CD4-positive, alpha-beta T cell (primary cell): ENCODE measurements at regions not wholly inside any gene's neighbourhood (a gene's known extent, or its start where the extent isn't known, plus 50 kb on each side); places are given as distances from the start of the nearest gene placed in this dataset.
"Not testable (repeated sequence)": the region's sequence is repeated elsewhere in the genome, so short reads cannot be mapped to it uniquely, and the experiment has no call there.

Experiments used
- ATAC-seq: fragments of 200-7000 bp; cut with Tn5 transposase; one replicate; pipeline ENCODE4 v1.10.0; 2022; ENCODE audit warnings: mild to moderate bottlenecking; ENCODE audit not compliant: poor library complexity
- CTCF ChIA-PET: fragments of 350-600 bp; sonication (Branson Sonifier 250); formaldehyde crosslinking; loops from one replicate; lab custom pipeline; 2021; ENCODE audit warnings: antibody characterized with exemption, inconsistent platforms; lab: Charles Lee
- POLR2A ChIA-PET: fragments of 350-600 bp; sonication (Branson Sonifier 250); formaldehyde crosslinking; loops from one replicate; lab custom pipeline; 2021; ENCODE audit warnings: antibody characterized with exemption, inconsistent platforms; lab: Charles Lee
- DNase-seq, 14 experiments: peaks; one replicate each; pipeline ENCODE4 v3.0.0-alpha.2; 2013 to 2020; ENCODE audit warnings: mixed read lengths in 2 of 14
- H3K27ac ChIP-seq, 2 donors: one replicate each; pipeline versions ENCODE4 v1.5.1 to v1.7.0; 2013; ENCODE audit warnings: low read length in 2 of 2, low read depth in 1 of 2, mild to moderate bottlenecking in 1 of 2
- H3K27me3 ChIP-seq, 2 experiments: 1 replicate in 1 of 2; 2 replicates in 1 of 2; pipeline versions ENCODE4 v1.6.1 to v1.7.0; 2013; ENCODE audit warnings: low read length in 2 of 2, control low read depth in 1 of 2, mild to moderate bottlenecking in 1 of 2, moderate library complexity in 1 of 2; ENCODE audit not compliant: insufficient read depth in 2 of 2, control insufficient read depth in 1 of 2
- H3K36me3 ChIP-seq: one replicate; pipeline ENCODE4 v1.6.1; 2013; ENCODE audit warnings: low read length, control low read depth; ENCODE audit not compliant: insufficient read depth
- H3K4me1 ChIP-seq: one replicate; pipeline ENCODE4 v1.6.1; 2013; ENCODE audit warnings: low read length, control low read depth; ENCODE audit not compliant: insufficient read depth
- H3K4me3 ChIP-seq: one replicate; pipeline ENCODE4 v1.5.1; 2013; ENCODE audit warnings: mild to moderate bottlenecking, low read length, moderate library complexity
- H3K9me3 ChIP-seq, 2 experiments: 1 replicate in 1 of 2; 2 replicates in 1 of 2; pipeline versions ENCODE4 v1.6.1 to v1.7.0; 2013; ENCODE audit warnings: low read length in 2 of 2, mild to moderate bottlenecking in 2 of 2, control low read depth in 1 of 2, moderate library complexity in 1 of 2; ENCODE audit not compliant: control insufficient read depth in 1 of 2, insufficient read depth in 1 of 2
- H3K27ac Mint-ChIP-seq: one replicate; pipeline ENCODE4 v1.8.0; 2020; ENCODE audit warnings: mixed read lengths
- H3K27me3 Mint-ChIP-seq: one replicate; pipeline ENCODE4 v1.8.0; 2021; ENCODE audit warnings: mixed read lengths
- H3K36me3 Mint-ChIP-seq: one replicate; pipeline ENCODE4 v1.8.0; 2021; ENCODE audit warnings: low read depth, mixed read lengths
- H3K4me1 Mint-ChIP-seq: one replicate; pipeline ENCODE4 v1.8.0; 2021; ENCODE audit warnings: low read depth, mixed read lengths
- H3K4me3 Mint-ChIP-seq: one replicate; pipeline ENCODE4 v1.8.0; 2020; ENCODE audit warnings: mild to moderate bottlenecking, mixed read lengths
- H3K9me3 Mint-ChIP-seq: one replicate; pipeline ENCODE4 v1.8.0; 2020; ENCODE audit warnings: mixed read lengths
- intact Hi-C, 2 experiments: fragments of 100-400 bp; cut with DNase I in 1 of 2; cut with micrococcal nuclease in 1 of 2; formaldehyde crosslinking; loops; one replicate each; pipeline versions ENCODE4 v1.15.1 to v1.9.0; 2023 to 2025; cut with DNase I, micrococcal nuclease
- TF ChIP-seq, protein P1 (sequence below): fragments of 200-600 bp; IDR thresholded peaks from one replicate; pipeline ENCODE4 v1.8.0; 2022; ENCODE audit warnings: antibody characterized with exemption, mild to moderate bottlenecking

DNA sequence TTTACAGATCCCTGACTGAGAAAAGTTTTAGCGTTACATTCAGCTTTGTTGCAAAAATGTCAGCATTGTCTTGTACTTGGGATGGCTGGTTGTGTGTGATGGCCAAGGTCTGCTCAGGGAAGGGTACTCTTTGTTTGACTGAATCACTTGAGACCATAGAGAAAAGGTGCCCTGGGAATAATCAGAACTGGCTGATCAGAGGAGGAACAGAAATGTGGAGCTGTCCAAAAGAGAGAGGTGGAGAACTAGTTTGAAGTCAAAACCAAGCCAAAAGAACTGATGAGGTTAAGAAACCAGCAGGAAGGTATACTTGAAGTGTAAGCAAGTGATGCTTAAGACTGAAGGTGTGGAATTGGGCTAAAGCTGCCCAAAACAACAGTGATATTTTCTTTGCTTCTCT, 107.6 kb upstream of the LYPLAL1 start:
- H3K36me3 ChIP-seq = no peaks in the 10 kb centered on the region
- CTCF ChIA-PET = no interaction called here
- H3K27ac ChIP-seq = no peak overlapping the region
- Mint-ChIP-seq H3K4me1 (no peaks in the 10 kb centered on the region), H3K9me3 (peaks cover 7% of the 10 kb centered on the region), H3K27me3 (no peaks in the 10 kb centered on the region), H3K36me3 (no peaks in the 10 kb centered on the region), H3K27ac (no peak overlapping the region), H3K4me3 (no peak overlapping the region)
- H3K9me3 ChIP-seq = no peaks in the 10 kb centered on the region
- DNase-seq = no peak
- POLR2A ChIA-PET = no interaction called here
- intact Hi-C loops = no loop called here
- no peak for ATAC-seq
- no peaks in the 10 kb centered on the region for H3K27me3 ChIP-seq
- H3K4me1 ChIP-seq = no peaks in the 10 kb centered on the region
- TF ChIP-seq, protein P1, sequence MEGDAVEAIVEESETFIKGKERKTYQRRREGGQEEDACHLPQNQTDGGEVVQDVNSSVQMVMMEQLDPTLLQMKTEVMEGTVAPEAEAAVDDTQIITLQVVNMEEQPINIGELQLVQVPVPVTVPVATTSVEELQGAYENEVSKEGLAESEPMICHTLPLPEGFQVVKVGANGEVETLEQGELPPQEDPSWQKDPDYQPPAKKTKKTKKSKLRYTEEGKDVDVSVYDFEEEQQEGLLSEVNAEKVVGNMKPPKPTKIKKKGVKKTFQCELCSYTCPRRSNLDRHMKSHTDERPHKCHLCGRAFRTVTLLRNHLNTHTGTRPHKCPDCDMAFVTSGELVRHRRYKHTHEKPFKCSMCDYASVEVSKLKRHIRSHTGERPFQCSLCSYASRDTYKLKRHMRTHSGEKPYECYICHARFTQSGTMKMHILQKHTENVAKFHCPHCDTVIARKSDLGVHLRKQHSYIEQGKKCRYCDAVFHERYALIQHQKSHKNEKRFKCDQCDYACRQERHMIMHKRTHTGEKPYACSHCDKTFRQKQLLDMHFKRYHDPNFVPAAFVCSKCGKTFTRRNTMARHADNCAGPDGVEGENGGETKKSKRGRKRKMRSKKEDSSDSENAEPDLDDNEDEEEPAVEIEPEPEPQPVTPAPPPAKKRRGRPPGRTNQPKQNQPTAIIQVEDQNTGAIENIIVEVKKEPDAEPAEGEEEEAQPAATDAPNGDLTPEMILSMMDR = no peak
- H3K4me3 ChIP-seq = no peak overlapping the region

DNA sequence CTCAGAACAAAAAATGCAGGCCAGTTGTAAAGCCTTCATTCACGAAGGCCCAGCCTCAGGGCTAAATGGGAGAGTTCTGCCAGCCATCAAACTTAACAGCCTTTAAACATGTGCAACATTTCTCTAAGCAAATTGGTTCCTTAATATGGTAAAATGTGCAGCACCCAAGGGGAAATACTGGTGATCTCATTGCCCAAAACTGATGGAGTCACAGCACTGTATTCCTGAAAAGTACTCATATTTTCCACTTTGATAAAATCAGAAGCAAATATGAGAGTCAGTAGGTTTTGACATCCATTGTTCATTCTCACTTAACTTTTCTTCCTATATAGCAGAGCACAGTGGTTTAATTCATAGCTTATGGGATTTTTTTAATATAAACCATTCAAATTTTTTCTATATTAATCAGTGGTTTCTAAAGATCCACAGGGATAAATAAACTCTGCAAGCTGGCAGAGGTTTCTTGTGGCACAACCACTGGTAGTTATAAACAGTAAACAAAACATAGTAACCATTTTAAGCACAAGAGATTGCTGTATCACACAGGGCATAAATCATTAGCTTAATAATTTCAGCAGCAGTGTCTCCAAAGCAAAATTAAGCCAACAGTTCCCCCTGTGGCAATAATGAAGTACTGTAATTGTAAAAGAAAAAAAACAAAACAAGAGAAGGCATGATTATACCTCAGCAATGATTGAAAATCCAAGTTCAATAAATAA, 106.9 kb upstream of the LYPLAL1 start:
- CTCF ChIA-PET = no interaction called here

DNA sequence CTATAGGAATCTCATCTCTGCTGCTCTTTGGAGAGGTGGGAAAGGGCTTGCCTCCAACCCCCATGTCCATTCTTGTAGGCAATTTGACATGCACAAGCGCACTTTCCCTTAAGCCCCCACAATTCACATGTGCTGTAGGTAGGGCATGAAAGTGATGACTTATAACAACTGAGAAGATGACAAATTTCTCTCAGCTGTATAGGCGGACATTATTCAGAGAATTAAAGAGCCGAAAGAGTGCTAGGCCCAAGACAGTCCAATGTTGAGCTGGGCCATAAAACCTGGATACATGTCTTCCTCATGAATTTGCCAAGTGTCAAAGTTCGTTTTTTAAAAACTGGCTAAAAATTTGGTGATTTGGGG, 106.3 kb upstream of the LYPLAL1 start:
- DNase-seq (no peak), ATAC-seq (no peak)
- Histone ChIP-seq H3K9me3 (peaks cover 0 to 6% of the 10 kb centered on the region in 2 experiments), H3K27ac (no peak overlapping the region), H3K4me3 (no peak overlapping the region), H3K4me1 (no peaks in the 10 kb centered on the region), H3K36me3 (no peaks in the 10 kb centered on the region), H3K27me3 (no peaks in the 10 kb centered on the region)
- ChIA-PET POLR2A (no interaction called here), CTCF (no interaction called here)
- H3K36me3 Mint-ChIP-seq = no peaks in the 10 kb centered on the region
- H3K4me1 Mint-ChIP-seq = no peaks in the 10 kb centered on the region
- peaks cover 8% of the 10 kb centered on the region for H3K9me3 Mint-ChIP-seq
- no peak overlapping the region for H3K27ac Mint-ChIP-seq
- intact Hi-C loops = no loop called here
- no peak overlapping the region for H3K4me3 Mint-ChIP-seq
- TF ChIP-seq, protein P1 = no peak
- no peaks in the 10 kb centered on the region for H3K27me3 Mint-ChIP-seq

More for the DNA sequence above, 106.9 kb upstream of the LYPLAL1 start:
- H3K27ac Mint-ChIP-seq = no peak overlapping the region
- POLR2A ChIA-PET = no interaction called here
- Histone ChIP-seq H3K4me3 (no peak overlapping the region), H3K36me3 (no peaks in the 10 kb centered on the region), H3K27me3 (no peaks in the 10 kb centered on the region), H3K4me1 (no peaks in the 10 kb centered on the region), H3K27ac (no peak overlapping the region), H3K9me3 (peaks cover 0 to 6% of the 10 kb centered on the region in 2 experiments)
- no peaks in the 10 kb centered on the region for H3K27me3 Mint-ChIP-seq
- H3K9me3 Mint-ChIP-seq = peaks cover 7% of the 10 kb centered on the region
- intact Hi-C loops = no loop called here
- H3K36me3 Mint-ChIP-seq = no peaks in the 10 kb centered on the region
- no peak overlapping the region for H3K4me3 Mint-ChIP-seq
- DNase-seq = no peak
- ATAC-seq = no peak
- no peaks in the 10 kb centered on the region for H3K4me1 Mint-ChIP-seq
- TF ChIP-seq, protein P1 = no peak

DNA sequence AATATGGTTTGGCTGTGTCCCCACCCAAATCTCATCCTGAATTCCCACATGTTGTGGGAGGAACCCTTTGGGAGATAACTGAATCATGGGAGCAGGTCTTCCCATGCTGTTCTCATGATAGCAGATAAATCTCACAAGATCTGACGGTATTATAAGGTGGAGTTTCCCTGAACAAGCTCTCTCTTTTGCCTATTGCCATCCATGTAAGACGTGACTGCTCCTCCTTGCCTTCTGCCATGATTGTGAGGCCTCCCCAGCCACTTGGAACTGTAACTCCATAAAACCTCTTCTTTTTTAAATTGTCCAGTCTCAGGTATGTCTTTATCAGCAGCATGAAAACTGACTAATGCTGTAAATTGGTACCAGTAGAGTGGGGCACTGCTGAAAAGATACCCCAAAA, 103.3 kb upstream of the LYPLAL1 start:
- H3K36me3 Mint-ChIP-seq, intact Hi-C loops, H3K4me1 ChIP-seq, H3K36me3 ChIP-seq, H3K4me1 Mint-ChIP-seq, H3K27ac Mint-ChIP-seq, H3K27me3 ChIP-seq, DNase-seq, H3K4me3 Mint-ChIP-seq, POLR2A ChIA-PET, H3K27me3 Mint-ChIP-seq, H3K27ac ChIP-seq, H3K9me3 ChIP-seq, ATAC-seq, H3K4me3 ChIP-seq, CTCF ChIA-PET: not testable (repeated sequence)
- H3K9me3 Mint-ChIP-seq = peaks cover 13% of the 10 kb centered on the region
